ENCODE measurements at regions not wholly inside any gene's neighbourhood (a gene's known extent, or its start where the extent isn't known, plus 50 kb on each side); places are given as distances from the start of the nearest gene placed in this dataset.
"Not testable (repeated sequence)": the region's sequence is repeated elsewhere in the genome, so short reads cannot be mapped to it uniquely, and the experiment has no call there.

DNA sequence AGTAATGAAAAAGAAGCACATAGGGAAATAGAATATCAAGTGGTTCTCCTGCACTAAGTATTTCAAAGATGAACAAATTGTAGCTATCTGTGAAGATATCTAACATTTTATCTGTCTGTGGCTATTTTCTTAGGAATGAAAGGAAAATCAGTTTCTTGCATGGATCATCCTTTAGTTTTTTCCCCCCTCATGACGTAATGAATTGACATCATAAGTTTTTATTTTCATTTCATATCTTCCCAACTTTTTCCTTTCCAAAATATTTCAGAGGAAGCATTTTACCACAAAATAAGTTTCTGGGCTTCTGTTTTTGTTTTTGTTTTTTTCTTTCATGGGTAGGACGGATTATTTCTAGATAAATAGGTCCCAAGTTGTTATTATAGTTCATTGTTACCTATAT, 996.6 kb downstream of the TMEM121 start:
- no peaks in the 10 kb centered on the region for H3K9me3 ChIP-seq
- TF ChIP-seq POLR2A (IDR thresholded peaks at IDR 0.05) (no peak), CTCF (IDR thresholded peaks at IDR 0.05) (no peak), POLR2AphosphoS5 (IDR thresholded peaks at IDR 0.05; ENCODE audit: insufficient read depth in 1 of 2, low read depth in 1 of 2) (no peak)
- no peak for DNase-seq (ENCODE audit: extremely low spot score in 2 of 2)
- H3K36me3 ChIP-seq = no peaks in the 10 kb centered on the region
- intact Hi-C loops (cut with DNase I) = no loop called here
- no peaks in the 10 kb centered on the region for H3K4me1 ChIP-seq
- no peak overlapping the region for H3K27ac ChIP-seq
- no peak overlapping the region for H3K4me3 ChIP-seq
- no peaks in the 10 kb centered on the region for H3K27me3 ChIP-seq

DNA sequence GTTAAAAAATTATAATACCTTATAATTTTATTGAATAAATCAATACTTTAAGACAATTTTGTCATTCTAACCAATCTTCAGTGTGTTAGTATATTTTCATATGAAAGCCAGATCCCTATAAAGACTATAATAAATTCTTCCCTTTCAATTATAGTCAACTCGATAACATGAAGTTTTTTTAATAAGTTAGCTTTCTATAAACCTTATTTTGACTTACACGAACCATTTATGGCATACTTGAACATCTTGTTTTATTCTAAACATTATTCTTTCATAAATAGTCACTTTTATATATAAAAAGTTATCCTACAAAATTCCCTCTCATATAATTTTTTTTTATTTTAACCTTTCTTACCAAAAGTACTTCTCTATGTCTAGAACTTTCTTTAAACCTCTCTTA, 1002.3 kb downstream of the TMEM121 start:
- TF ChIP-seq POLR2AphosphoS5 (IDR thresholded peaks at IDR 0.05; ENCODE audit: insufficient read depth in 1 of 2, low read depth in 1 of 2) (no peak), CTCF (IDR thresholded peaks at IDR 0.05) (no peak), POLR2A (IDR thresholded peaks at IDR 0.05) (no peak)
- Histone ChIP-seq H3K36me3 (no peaks in the 10 kb centered on the region), H3K4me1 (no peaks in the 10 kb centered on the region), H3K4me3 (no peak overlapping the region), H3K27ac (no peak overlapping the region), H3K9me3 (no peaks in the 10 kb centered on the region), H3K27me3 (no peaks in the 10 kb centered on the region)
- intact Hi-C loops (cut with DNase I) = no loop called here
- no peak for DNase-seq (ENCODE audit: extremely low spot score in 2 of 2)

GRCh38 chr14:106530031-106530422, 1003.6 kb downstream of the TMEM121 start:
- Histone ChIP-seq H3K27ac (no peak overlapping the region), H3K36me3 (no peaks in the 10 kb centered on the region), H3K27me3 (no peaks in the 10 kb centered on the region), H3K4me3 (no peak overlapping the region), H3K4me1 (no peaks in the 10 kb centered on the region), H3K9me3 (no peaks in the 10 kb centered on the region)
- no peak for TF ChIP-seq POLR2AphosphoS5 (IDR thresholded peaks at IDR 0.05; ENCODE audit: insufficient read depth in 1 of 2, low read depth in 1 of 2)
- no peak for TF ChIP-seq CTCF (IDR thresholded peaks at IDR 0.05)
- TF ChIP-seq POLR2A (IDR thresholded peaks at IDR 0.05) = no peak
- no peak for DNase-seq (ENCODE audit: extremely low spot score in 2 of 2)
- intact Hi-C loops (cut with DNase I) = no loop called here

GRCh38 chr14:106530423-106531107, 1004.2 kb downstream of the TMEM121 start:
- H3K27me3 ChIP-seq = no peaks in the 10 kb centered on the region
- H3K9me3 ChIP-seq = no peaks in the 10 kb centered on the region
- H3K4me1 ChIP-seq = no peaks in the 10 kb centered on the region
- no peak for DNase-seq (ENCODE audit: extremely low spot score in 2 of 2)
- H3K4me3 ChIP-seq = no peak overlapping the region
- no peaks in the 10 kb centered on the region for H3K36me3 ChIP-seq
- no peak for TF ChIP-seq CTCF (IDR thresholded peaks at IDR 0.05)
- no peak for TF ChIP-seq POLR2AphosphoS5 (IDR thresholded peaks at IDR 0.05; ENCODE audit: insufficient read depth in 1 of 2, low read depth in 1 of 2)
- TF ChIP-seq POLR2A (IDR thresholded peaks at IDR 0.05) = no peak
- intact Hi-C loops (cut with DNase I) = no loop called here
- H3K27ac ChIP-seq = no peak overlapping the region

DNA sequence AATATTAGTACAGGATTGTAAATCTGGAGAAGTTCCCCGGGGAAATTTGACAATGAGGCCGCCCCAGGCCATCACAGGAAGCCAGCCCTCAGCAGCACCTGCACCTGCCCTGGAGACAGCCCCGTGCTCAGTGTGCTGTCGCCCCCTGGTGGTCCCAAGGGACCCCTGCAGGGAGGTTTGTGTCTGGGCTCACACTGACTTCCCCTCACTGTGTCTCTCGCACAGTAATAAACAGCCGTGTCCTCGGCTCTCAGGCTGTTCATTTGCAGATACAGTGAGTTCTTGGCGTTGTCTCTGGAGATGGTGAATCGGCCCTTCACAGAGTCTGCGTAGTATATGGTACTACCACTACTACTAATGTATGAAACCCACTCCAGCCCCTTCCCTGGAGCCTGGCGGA, 1011.2 kb downstream of the TMEM121 start:
- H3K27me3 ChIP-seq; DNase-seq (ENCODE audit: extremely low spot score in 2 of 2); H3K4me1 ChIP-seq; H3K9me3 ChIP-seq; H3K27ac ChIP-seq; H3K4me3 ChIP-seq; intact Hi-C loops (cut with DNase I); H3K36me3 ChIP-seq: not testable (repeated sequence)
